GM12878 (cell line): ENCODE measurements at regions not wholly inside any gene's neighbourhood (a gene's known extent, or its start where the extent isn't known, plus 50 kb on each side); places are given as distances from the start of the nearest gene placed in this dataset.

Source experiments
- ATAC-seq: fragments of 200-7000 bp; cut with Tn5 transposase; 3 replicates; pipeline ENCODE4 v1.9.1; 2020; ENCODE audit warnings: mild to moderate bottlenecking, moderate library complexity
- BruUV-seq: library from RNA; stranded (reverse); fragments of 400-500 nt; replicated peaks from 2 replicates; lab custom pipeline; 2021; lab: Mats Ljungman, UMichigan
- CTCF ChIA-PET: fragments of 300-600 bp; sonication (Branson Sonifier 250); formaldehyde crosslinking; extraction: SDS; loops from one replicate; lab custom pipeline; 2021; ENCODE audit warnings: inconsistent platforms; lab: Yijun Ruan, JAX
- POLR2A ChIA-PET: fragments of 350-600 bp; formaldehyde crosslinking; extraction: SDS; loops from one replicate; lab custom pipeline; 2021; ENCODE audit warnings: inconsistent platforms; lab: Charles Lee
- RAD21 ChIA-PET: fragments of 300-600 bp; sonication (Branson Sonifier 250); formaldehyde crosslinking; loops from one replicate; lab custom pipeline; 2023; ENCODE audit warnings: antibody characterized with exemption; ENCODE audit not compliant: unreplicated experiment; lab: Charles Lee
- SMC1A ChIA-PET: fragments of 300-600 bp; sonication (Branson Sonifier 250); formaldehyde crosslinking; loops from one replicate; lab custom pipeline; 2023; ENCODE audit not compliant: unreplicated experiment, uncharacterized antibody; lab: Charles Lee
- DNase-seq: peaks from one replicate; pipeline ENCODE4 v3.0.0-alpha.2; 2011; ENCODE audit warnings: low read depth, low spot score
- FAIRE-seq: peaks from 3 replicates; lab custom pipeline; 2011; peaks lifted over from hg19 to GRCh38; lab: Jason Lieb, UNC
- H2AFZ ChIP-seq: 2 replicates; pipeline ENCODE4 v1.6.0; 2011; ENCODE audit warnings: low read depth, low read length, control low read depth; ENCODE audit not compliant: control insufficient read depth
- H3K27ac ChIP-seq: 2 replicates; pipeline ENCODE4 v1.5.1; 2011; ENCODE audit warnings: control low read depth; ENCODE audit not compliant: control insufficient read depth, insufficient read depth
- H3K27me3 ChIP-seq, 2 experiments: replicated peaks in 1 of 2; 2 replicates each; pipeline versions ENCODE4 v1.6.0 to v1.6.1; 2011; ENCODE audit warnings: low read length in 1 of 2; ENCODE audit not compliant: control insufficient read depth in 2 of 2, insufficient read depth in 2 of 2
- H3K36me3 ChIP-seq, 2 experiments: 2 replicates each; pipeline ENCODE4 v1.5.1; 2011; ENCODE audit warnings: low read length in 1 of 2; ENCODE audit not compliant: control insufficient read depth in 2 of 2, insufficient read depth in 2 of 2
- H3K4me1 ChIP-seq: 2 replicates; pipeline ENCODE4 v1.6.1; 2011; ENCODE audit warnings: mild to moderate bottlenecking, low read length, moderate library complexity, mixed read lengths; ENCODE audit not compliant: control insufficient read depth, insufficient read depth
- H3K4me2 ChIP-seq: 2 replicates; pipeline ENCODE4 v1.6.0; 2011; ENCODE audit warnings: control low read depth; ENCODE audit not compliant: control insufficient read depth, insufficient read depth
- H3K4me3 ChIP-seq: fragments of 200-600 bp; sonication (generic); 2 replicates; pipeline ENCODE4 v1.5.1; 2016
- H3K79me2 ChIP-seq: 2 replicates; pipeline ENCODE4 v1.6.0; 2011; ENCODE audit warnings: low read length; ENCODE audit not compliant: control insufficient read depth, insufficient read depth
- H3K9ac ChIP-seq: 2 replicates; pipeline ENCODE4 v1.8.0; 2011; ENCODE audit warnings: low read length, control low read depth, mixed read lengths; ENCODE audit not compliant: control insufficient read depth, insufficient read depth
- H3K9me3 ChIP-seq: replicated peaks from 3 replicates; pipeline ENCODE4 v1.5.1; 2011; ENCODE audit warnings: mild to moderate bottlenecking, low read length; ENCODE audit not compliant: control insufficient read depth, insufficient read depth
- H4K20me1 ChIP-seq: 2 replicates; pipeline ENCODE4 v1.6.0; 2011; ENCODE audit not compliant: control insufficient read depth, insufficient read depth
- BRCA1 ChIP-seq: IDR thresholded peaks from 2 replicates; pipeline ENCODE4 v1.6.1; 2011; ENCODE audit warnings: low read depth, low read length, improper control_type of control experiment
- EZH2 ChIP-seq: IDR thresholded peaks from 2 replicates; pipeline ENCODE4 v1.6.1; 2012; ENCODE audit warnings: low read depth, mild to moderate bottlenecking, control low read depth, inconsistent platforms, low read length, borderline replicate concordance; ENCODE audit not compliant: control insufficient read depth
- HDGF ChIP-seq: fragments of 450-650 bp; IDR thresholded peaks from 2 replicates; pipeline ENCODE4 v1.6.1; 2016; ENCODE audit warnings: antibody characterized with exemption
- MYC ChIP-seq: IDR thresholded peaks from 2 replicates; pipeline ENCODE4 v1.6.1; 2011; ENCODE audit warnings: mild to moderate bottlenecking, low read length, moderate library complexity, inconsistent platforms; ENCODE audit not compliant: insufficient read depth, insufficient replicate concordance, insufficient read length, severe bottlenecking
- NFYA ChIP-seq: IDR thresholded peaks from 2 replicates; pipeline ENCODE4 v1.6.1; 2011; ENCODE audit warnings: low read depth, mild to moderate bottlenecking, low read length, improper control_type of control experiment, borderline replicate concordance
- POLR2AphosphoS2 ChIP-seq: IDR thresholded peaks from 2 replicates; pipeline ENCODE4 v1.6.1; 2011; ENCODE audit warnings: low read depth, mild to moderate bottlenecking, low read length, improper control_type of control experiment, moderate library complexity
- POU2F2 ChIP-seq: IDR thresholded peaks from 3 replicates; pipeline ENCODE4 v1.6.1; 2011; ENCODE audit warnings: low read depth, mild to moderate bottlenecking, low read length, borderline replicate concordance
- RAD51 ChIP-seq: fragments of 450-650 bp; IDR thresholded peaks from 2 replicates; pipeline ENCODE4 v1.6.1; 2016; ENCODE audit warnings: moderate library complexity, mild to moderate bottlenecking, inconsistent platforms
- RB1 ChIP-seq: fragments of 450-650 bp; formaldehyde crosslinking; IDR thresholded peaks from 2 replicates; pipeline ENCODE4 v1.6.1; 2017; ENCODE audit warnings: mild to moderate bottlenecking, borderline replicate concordance
- RCOR1 ChIP-seq: conservative IDR thresholded peaks from 2 replicates; pipeline ENCODE4 v1.6.1; 2012; ENCODE audit warnings: low read depth, low read length, improper control_type of control experiment
- SUPT20H ChIP-seq: IDR thresholded peaks from 2 replicates; pipeline ENCODE4 v1.6.1; 2011; ENCODE audit warnings: low read depth, mild to moderate bottlenecking, low read length, moderate library complexity, borderline replicate concordance; ENCODE audit not compliant: control insufficient read depth
- TCF3 ChIP-seq: IDR thresholded peaks from 2 replicates; pipeline ENCODE4 v1.6.1; 2012; ENCODE audit warnings: low read depth, mild to moderate bottlenecking, low read length, borderline replicate concordance; ENCODE audit not compliant: insufficient read depth
- ZNF24 ChIP-seq: fragments of 450-650 bp; IDR thresholded peaks from 2 replicates; pipeline ENCODE4 v1.6.1; 2017; ENCODE audit warnings: antibody characterized with exemption, mild to moderate bottlenecking
- ZSCAN29 ChIP-seq: fragments of 450-650 bp; IDR thresholded peaks from 2 replicates; pipeline ENCODE4 v1.6.1; 2017; ENCODE audit warnings: mild to moderate bottlenecking, moderate library complexity
- ZZZ3 ChIP-seq: IDR thresholded peaks from 2 replicates; pipeline ENCODE4 v1.6.1; 2011; ENCODE audit warnings: low read depth; ENCODE audit not compliant: control insufficient read depth, insufficient read length
- WGBS: methylation state at CpG from one replicate; pipeline ENCODE4 v1.1.6; 2016; ENCODE audit warnings: low lambda C conversion rate; ENCODE audit not compliant: insufficient replicate concordance, insufficient coverage; ENCODE audit errors: missing lambda C conversion rate; 5-methylcytosine and 5-hydroxymethylcytosine counted together
- in situ Hi-C: fragments of 300-500 bp; cut with MboI; formaldehyde crosslinking; loops from 9 replicates; pipeline ENCODE4 v1.14.3; 2018; ENCODE audit warnings: mixed read lengths
- intact Hi-C: fragments of 100-400 bp; cut with micrococcal nuclease; formaldehyde crosslinking; loops from one replicate; pipeline ENCODE4 v1.14.2; 2022; ENCODE audit not compliant: unreplicated experiment
- TF ChIP-seq, protein P1 (sequence below): IDR thresholded peaks from 2 replicates; pipeline ENCODE4 v1.6.1; 2012; ENCODE audit warnings: low read depth, low read length, improper control_type of control experiment
- TF ChIP-seq, protein P2 (sequence below): fragments of 450-650 bp; IDR thresholded peaks from 2 replicates; pipeline ENCODE4 v1.6.1; 2016; ENCODE audit warnings: mild to moderate bottlenecking
- TF ChIP-seq, protein P3 (sequence below): fragments of 450-650 bp; IDR thresholded peaks from 2 replicates; pipeline ENCODE4 v1.6.1; 2018; ENCODE audit warnings: mild to moderate bottlenecking, low read depth, moderate library complexity; ENCODE audit not compliant: partially characterized antibody
- TF ChIP-seq, protein P4 (sequence below): fragments of 450-650 bp; IDR thresholded peaks from 2 replicates; pipeline ENCODE4 v1.6.1; 2016; ENCODE audit warnings: mild to moderate bottlenecking

DNA sequence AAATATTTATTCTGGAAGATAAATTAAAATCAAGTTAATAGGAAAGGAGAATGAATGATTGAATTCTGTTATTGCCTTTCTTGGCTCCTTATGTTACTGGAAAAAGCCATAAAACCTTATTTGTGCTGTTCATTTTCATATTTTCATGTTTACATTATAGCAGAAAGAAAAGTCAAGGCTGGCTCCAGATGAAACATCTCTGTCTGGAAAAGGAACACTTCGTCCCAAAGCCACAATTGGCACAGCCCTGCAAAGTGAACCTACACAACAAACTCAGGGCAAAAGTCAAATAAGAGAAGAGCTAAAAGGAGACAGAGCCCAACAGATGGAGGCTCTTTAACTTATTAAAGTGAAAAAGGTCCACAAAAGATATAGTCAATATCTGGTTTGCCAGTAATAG, 73.4 kb downstream of the GTPBP8 start:
- H3K4me2 ChIP-seq = no peak overlapping the region
- in situ Hi-C loops = no loop called here
- no peak overlapping the region for H3K4me3 ChIP-seq
- H3K4me1 ChIP-seq = no peaks in the 10 kb centered on the region
- FAIRE-seq (no peak), DNase-seq (no peak), ATAC-seq (no peak)
- H3K27ac ChIP-seq = no peak overlapping the region
- ChIA-PET CTCF (interaction anchor here (1.4 kb wide), 1 partner anchor 224 kb away, joined by 3 read pairs; no protein-coding TSS in a partner anchor), POLR2A (no interaction called here), SMC1A (no interaction called here), RAD21 (no interaction called here)
- no peaks in the 10 kb centered on the region; the same call in 2 of the 3 replicates for H3K9me3 ChIP-seq
- no peak overlapping the region for H3K9ac ChIP-seq
- no peak overlapping the region for H2AFZ ChIP-seq
- H4K20me1 ChIP-seq = no peaks in the 10 kb centered on the region
- no peaks in the 10 kb centered on the region for H3K79me2 ChIP-seq
- BruUV-seq = no TSS peak
- H3K36me3 ChIP-seq = no peaks in the 10 kb centered on the region
- 85% methylated on average over 1 of the region's 1 CpG for WGBS
- H3K27me3 ChIP-seq = no peaks in the 10 kb centered on the region
- intact Hi-C loops = no loop called here
- TF ChIP-seq POLR2AphosphoS2 = no peak
- no peak for TF ChIP-seq ZSCAN29
- no peak for TF ChIP-seq HDGF
- no peak for TF ChIP-seq ZNF24
- TF ChIP-seq NFYA = no peak
- no peak for TF ChIP-seq TCF3
- no peak for TF ChIP-seq MYC
- no peak for TF ChIP-seq POU2F2
- TF ChIP-seq ZZZ3 = no peak
- no peak for TF ChIP-seq BRCA1
- TF ChIP-seq, protein P1, sequence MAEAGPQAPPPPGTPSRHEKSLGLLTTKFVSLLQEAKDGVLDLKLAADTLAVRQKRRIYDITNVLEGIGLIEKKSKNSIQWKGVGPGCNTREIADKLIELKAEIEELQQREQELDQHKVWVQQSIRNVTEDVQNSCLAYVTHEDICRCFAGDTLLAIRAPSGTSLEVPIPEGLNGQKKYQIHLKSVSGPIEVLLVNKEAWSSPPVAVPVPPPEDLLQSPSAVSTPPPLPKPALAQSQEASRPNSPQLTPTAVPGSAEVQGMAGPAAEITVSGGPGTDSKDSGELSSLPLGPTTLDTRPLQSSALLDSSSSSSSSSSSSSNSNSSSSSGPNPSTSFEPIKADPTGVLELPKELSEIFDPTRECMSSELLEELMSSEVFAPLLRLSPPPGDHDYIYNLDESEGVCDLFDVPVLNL = no peak
- TF ChIP-seq SUPT20H = no peak
- TF ChIP-seq, protein P2, sequence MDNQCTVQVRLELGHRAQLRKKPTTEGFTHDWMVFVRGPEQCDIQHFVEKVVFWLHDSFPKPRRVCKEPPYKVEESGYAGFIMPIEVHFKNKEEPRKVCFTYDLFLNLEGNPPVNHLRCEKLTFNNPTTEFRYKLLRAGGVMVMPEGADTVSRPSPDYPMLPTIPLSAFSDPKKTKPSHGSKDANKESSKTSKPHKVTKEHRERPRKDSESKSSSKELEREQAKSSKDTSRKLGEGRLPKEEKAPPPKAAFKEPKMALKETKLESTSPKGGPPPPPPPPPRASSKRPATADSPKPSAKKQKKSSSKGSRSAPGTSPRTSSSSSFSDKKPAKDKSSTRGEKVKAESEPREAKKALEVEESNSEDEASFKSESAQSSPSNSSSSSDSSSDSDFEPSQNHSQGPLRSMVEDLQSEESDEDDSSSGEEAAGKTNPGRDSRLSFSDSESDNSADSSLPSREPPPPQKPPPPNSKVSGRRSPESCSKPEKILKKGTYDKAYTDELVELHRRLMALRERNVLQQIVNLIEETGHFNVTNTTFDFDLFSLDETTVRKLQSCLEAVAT = no peak
- TF ChIP-seq RB1 = no peak
- TF ChIP-seq EZH2 = no peak
- no peak for TF ChIP-seq RCOR1
- no peak for TF ChIP-seq RAD51
- TF ChIP-seq, protein P3, sequence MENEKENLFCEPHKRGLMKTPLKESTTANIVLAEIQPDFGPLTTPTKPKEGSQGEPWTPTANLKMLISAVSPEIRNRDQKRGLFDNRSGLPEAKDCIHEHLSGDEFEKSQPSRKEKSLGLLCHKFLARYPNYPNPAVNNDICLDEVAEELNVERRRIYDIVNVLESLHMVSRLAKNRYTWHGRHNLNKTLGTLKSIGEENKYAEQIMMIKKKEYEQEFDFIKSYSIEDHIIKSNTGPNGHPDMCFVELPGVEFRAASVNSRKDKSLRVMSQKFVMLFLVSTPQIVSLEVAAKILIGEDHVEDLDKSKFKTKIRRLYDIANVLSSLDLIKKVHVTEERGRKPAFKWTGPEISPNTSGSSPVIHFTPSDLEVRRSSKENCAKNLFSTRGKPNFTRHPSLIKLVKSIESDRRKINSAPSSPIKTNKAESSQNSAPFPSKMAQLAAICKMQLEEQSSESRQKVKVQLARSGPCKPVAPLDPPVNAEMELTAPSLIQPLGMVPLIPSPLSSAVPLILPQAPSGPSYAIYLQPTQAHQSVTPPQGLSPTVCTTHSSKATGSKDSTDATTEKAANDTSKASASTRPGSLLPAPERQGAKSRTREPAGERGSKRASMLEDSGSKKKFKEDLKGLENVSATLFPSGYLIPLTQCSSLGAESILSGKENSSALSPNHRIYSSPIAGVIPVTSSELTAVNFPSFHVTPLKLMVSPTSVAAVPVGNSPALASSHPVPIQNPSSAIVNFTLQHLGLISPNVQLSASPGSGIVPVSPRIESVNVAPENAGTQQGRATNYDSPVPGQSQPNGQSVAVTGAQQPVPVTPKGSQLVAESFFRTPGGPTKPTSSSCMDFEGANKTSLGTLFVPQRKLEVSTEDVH = no peak
- TF ChIP-seq, protein P4, sequence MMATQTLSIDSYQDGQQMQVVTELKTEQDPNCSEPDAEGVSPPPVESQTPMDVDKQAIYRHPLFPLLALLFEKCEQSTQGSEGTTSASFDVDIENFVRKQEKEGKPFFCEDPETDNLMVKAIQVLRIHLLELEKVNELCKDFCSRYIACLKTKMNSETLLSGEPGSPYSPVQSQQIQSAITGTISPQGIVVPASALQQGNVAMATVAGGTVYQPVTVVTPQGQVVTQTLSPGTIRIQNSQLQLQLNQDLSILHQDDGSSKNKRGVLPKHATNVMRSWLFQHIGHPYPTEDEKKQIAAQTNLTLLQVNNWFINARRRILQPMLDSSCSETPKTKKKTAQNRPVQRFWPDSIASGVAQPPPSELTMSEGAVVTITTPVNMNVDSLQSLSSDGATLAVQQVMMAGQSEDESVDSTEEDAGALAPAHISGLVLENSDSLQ = no peak
